ENCODE measurements at regions not wholly inside any gene's neighbourhood (a gene's known extent, or its start where the extent isn't known, plus 50 kb on each side); places are given as distances from the start of the nearest gene placed in this dataset.

DNA sequence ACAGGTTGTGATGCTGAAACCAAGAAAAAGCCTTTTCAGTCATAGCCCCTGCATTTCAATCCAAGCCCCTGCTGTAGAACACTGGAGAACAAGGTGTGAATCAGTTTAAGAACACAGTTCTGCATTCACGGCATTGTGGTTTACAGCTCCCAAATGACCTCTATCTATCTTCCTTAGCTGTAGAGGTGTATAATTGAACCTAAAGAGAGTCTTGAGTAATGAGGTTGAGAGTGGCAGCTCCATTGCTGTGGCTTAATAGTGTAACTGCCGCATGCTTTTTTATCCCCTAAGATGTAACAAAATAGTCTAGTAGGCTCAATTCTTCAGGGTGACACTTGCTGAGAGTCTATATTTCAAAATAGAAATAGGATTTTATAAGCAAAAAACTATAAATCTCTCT, 121.3 kb upstream of the EPHA4 start:
- no peak for DNase-seq (ENCODE audit: low read depth)

DNA sequence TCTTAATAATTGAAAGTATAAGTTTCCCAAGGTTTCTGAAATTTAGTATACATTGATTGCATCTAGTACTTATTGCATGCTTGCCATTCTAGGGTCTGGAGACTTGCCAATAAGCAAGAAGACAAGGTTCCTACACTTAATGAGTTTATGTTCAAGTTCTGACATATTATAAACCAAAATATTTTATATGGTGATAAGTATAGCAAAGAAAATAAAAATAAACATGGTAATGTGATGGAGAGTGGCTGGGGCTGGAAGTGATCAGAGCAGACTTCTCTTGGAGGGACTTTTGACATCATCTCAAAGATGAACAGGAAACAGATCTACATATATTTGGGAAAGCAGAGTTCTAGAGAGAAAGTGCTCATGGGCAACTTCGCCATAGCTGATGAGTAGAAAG, 119.5 kb upstream of the EPHA4 start:
- DNase-seq (ENCODE audit: low read depth), result no peak

DNA sequence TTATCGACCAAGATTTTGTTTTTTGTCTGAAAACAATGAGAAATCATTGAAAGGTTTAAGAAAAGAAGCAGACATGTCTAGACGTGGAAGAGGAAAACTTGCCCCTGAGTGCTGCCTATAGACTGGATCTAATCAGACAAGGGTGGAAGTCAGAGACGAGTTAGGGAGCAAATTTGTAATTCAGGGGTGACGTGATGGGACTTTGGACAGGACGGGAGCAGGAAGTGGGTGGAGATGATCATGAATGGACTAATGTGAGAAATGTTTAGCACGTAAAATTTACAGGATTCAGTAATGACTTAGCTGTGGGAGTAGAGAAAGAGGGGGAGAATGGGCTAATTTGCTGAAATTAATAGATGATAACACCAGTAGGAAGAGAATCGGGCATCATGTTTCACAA, 117.0 kb upstream of the EPHA4 start:
- no peak for DNase-seq (ENCODE audit: low read depth)

DNA sequence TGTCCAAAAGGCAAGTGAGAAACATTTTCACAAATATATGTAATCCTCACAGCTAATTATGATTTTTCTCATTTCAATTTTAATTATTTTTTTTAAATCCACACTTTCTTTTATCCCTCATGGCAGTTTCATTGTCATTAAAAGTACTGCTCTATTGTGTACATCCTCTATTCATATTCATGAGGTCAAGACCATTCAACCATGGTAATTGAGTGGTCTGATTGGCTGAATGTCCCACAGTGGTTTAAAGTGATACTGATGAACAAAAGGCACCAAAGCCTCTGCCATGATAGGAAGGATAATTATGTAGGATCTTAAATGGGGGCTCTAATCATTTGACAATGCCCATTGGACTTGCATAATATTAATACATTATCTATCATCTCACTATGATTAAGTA, 108.4 kb upstream of the EPHA4 start:
- no peak for DNase-seq (ENCODE audit: low read depth)

DNA sequence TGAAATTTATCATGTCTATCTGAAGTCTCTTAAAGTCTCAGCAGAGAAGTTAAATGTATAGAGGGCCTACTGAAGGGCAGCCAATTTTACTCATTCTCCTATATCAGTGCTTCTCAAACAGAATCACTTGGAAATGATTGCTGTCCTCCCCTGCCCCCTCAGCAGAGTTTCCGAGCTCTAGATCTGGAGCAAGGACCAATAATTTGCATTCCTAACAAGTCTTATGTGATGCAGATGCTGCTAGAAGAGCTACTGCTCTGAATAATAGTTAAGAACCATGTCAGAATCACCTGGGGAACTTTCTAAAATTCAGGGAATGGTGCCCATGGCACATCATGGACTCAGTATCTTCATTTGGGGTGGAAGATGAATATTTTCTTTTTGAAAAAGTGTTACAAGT, 105.6 kb upstream of the EPHA4 start:
- DNase-seq (ENCODE audit: low read depth), result no peak

DNA sequence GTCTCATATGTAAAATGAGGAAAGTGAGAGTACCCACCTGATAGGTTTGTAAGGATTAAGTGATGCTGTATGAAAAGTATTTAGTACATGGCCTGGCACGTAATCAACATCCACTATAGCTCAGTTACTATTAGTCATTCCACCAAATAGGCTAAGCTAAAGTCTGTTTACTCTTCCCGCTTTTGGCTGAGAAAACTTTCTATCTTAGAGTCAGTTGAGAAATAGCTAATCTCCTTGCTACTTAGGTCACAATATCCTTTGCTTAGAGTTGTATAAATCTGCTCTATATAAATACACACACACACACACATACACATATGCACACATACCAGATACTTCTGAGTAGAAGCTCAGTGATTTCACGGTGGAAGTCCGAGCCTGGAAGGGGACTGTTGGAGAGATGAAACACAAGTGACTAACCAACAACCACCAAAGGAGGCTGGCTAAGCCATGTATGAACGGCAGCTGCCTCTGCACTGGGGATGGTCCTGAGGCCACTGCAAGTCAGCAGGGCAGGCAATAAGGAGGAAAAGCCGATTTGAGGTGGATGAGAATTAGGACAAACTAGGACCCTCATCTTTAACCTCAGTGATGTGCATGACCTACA, 104.6 kb upstream of the EPHA4 start:
- DNase-seq (ENCODE audit: low read depth), result no peak

DNA sequence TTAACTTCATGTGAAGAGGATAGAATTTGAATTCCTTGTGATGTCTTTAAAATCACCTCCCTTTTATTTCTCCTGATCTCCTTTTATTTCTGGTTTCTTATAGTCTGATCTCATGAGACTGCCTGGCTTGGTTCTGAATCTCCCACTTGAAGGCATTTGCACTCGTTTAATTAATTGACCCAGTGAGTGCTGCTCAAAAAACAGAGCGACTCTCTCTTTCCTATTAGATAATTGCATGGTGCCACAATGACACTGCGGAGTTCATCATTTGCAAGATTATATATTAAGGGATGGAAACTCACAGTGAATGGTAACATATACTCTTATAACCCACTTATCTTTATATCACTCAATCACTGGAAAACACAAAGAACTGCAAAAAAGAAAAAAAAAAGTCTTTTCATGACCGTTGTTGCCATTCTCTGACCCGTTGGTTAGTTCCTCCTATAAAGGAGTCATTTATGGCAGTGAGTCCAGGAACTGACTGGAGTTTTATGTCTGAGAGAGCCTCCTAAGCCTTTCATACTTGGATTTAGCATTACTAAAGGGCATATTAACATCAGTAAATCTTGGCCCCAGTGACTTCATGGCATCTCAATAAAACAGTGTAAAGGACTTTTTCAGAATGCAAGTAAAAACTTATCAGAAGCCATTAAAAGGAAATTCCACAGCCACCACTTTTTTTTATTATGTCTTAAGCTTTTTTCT, 103.3 kb upstream of the EPHA4 start:
- DNase-seq (ENCODE audit: low read depth), result no peak

DNA sequence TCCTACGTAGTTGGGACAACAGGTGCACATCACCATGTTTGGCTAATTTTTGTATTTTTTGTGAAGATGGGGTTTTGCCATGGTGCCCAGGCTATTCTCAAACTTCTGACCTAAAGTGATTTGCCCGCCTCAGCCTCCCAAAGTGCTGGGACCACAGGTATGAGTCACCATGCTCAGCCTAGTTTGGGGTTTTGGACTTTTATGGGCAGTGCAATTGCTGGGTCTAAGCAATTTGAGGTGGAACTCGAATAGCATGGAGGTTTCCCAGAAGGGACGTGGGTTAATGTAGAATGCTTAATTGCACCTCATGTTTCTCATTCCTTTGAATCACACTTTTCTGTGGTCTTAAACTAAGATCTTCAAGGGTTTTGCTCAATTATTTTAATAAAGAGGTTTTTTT, 102.3 kb upstream of the EPHA4 start:
- no peak for DNase-seq (ENCODE audit: low read depth)

DNA sequence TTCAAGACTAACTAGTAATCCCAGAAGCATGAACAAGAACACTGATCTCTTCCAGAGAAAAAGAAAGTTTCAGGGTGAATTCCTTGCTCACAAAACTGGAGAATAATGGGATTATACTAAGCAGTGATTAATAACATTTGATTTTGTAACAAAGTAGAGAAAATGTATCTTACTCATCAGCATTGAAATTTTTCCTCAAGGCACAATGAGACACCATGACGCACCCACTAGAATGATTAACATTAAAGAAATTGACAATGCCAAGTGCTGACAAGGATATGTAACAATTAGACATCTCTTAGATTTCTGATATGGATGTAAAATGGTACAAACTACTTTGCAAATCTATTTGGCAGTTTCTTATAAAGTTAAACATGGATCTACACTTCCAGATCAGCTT, 101.1 kb upstream of the EPHA4 start:
- DNase-seq (ENCODE audit: low read depth), result no peak

DNA sequence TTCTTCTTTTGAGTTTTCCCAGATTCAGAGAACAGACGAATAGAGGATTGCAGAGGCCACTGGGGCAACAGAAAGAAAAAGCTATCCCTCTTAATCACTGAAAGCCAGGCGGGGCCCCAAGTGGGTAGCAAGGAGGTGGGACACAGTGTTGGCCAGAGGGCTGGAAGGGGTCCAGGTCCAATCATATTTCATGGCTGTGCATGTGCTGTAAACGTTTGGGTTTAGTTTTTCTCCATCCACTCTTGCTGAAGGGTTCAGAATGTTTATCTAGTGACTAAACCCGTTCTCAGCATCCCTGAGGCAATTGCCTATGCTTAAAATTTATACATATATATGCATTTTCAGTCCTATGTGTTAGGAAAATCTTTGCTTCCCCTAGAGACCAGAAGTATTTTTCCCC, 99.4 kb upstream of the EPHA4 start:
- peak; percentile 20 for DNase-seq (ENCODE audit: low read depth)

DNA sequence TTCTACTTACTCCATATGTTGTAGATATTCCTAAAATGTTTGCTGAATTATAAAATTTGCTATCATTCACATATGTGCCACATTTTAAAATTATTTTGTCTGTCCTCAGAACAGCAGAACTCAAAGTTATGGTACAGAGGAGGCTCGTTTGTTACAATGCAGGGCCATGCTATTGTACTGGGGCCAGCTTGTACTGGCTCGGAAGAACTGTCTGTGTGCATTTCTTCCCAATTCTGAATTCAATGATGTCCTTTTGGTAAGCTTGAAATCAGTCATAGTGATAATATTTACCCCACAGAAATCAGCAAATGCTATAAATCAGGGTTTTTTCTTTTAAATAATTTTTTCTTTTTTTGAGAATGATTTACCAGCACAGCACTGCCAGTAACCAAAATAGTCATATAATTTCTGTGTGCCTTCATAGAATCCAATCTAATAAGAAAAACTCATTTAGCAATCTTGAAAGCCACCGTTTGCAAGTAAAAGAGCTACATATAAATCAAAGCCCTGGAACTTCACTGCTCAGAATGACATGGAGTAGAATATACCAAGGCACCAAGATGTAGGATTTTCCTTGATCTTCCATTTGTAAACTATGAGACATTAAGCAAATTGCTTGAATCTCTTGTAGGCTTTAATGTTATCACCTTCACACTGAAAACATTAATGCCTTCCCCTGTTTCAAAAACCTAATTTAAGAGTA, 90.7 kb upstream of the EPHA4 start:
- DNase-seq (ENCODE audit: low read depth), result no peak

DNA sequence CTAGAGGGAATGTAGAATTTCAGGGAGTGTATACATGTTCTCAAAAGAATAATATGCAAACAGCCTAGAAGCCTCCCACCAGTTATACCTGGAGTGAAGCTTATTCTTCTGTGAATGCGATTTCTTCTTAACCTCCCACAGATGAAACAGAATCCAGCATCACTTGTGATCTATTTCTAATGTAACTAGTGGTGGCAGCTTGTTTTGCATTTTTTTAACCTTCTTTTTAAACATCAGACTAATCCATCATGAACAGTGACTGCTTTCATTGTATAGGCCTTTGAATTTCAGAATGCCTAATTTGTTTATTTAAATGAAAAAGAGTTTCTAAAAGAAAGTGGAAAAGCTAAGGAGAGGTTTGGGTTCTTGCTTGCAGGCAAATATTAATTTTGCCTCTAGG, 85.7 kb upstream of the EPHA4 start:
- no peak for DNase-seq (ENCODE audit: low read depth)

DNA sequence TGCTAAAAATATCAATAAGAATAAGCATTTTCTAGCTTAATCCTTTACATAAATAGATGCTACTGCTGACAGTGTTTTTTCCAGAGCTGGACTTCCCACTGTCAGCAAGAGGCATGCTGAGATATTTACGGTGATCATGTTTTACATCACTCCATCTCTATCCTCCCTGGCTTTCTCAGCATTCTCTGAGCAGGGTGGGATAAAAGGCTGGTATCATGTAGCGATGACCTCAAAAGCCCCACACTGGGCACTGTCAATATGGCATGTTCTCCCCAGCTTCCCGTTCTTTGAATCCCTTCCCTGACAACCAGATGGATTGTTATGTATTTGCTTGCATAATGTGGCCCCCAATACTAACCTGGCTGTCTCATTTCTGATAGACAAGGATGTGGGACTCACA, 83.2 kb upstream of the EPHA4 start:
- DNase-seq (ENCODE audit: low read depth), result no peak

DNA sequence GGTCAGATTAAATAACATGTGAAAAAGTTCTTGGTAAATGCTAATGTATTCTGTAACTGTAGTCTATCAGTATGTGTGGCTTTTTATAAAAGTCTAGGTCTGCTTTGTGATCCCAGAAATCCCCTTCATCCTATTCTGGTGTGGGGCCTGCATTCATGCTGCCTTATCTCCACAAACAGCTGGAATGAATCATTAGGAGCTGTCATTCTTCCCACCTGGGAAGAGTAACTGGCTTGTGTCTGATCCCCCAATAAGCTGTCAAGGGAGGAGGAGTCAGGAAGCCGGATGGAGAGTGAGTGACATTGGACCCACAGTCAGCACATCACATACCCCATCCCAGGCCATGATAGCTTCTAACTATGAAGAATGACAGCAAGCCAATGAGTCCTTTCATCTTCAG, 81.1 kb upstream of the EPHA4 start:
- DNase-seq (ENCODE audit: low read depth), result no peak

DNA sequence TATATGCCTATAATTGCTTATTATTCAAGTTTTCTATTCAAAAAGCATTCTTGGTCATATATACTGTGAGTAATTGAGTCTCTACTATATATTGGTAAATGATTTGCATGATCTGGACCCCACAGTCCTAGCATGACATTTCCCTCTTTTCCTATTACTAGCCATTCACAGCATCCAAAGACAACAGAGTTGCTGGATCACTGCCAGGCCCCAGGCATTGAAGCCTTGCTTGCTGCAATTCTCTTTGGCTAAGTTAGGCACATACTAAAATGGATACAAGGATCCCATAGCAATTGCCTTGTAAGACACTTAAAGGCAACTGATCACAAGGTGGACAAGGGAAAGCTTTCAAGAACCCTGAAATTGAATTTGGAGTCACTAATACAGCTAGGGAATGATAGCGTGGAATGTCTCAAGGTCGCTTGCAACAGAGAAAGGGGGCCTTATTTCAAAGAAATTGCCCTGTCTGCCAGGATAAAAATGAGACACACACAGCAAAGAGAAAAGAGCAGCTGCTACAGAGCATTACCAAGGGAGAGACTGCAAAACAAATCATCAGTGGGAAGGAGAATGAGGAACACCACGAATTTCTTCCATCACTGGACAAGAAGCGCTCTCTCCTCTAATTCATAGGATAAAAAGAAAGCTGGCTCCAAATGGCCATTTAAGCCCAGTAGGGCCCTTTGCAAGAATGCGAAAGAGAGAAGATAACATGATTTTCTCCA, 77.1 kb upstream of the EPHA4 start:
- DNase-seq (ENCODE audit: low read depth), result no peak

DNA sequence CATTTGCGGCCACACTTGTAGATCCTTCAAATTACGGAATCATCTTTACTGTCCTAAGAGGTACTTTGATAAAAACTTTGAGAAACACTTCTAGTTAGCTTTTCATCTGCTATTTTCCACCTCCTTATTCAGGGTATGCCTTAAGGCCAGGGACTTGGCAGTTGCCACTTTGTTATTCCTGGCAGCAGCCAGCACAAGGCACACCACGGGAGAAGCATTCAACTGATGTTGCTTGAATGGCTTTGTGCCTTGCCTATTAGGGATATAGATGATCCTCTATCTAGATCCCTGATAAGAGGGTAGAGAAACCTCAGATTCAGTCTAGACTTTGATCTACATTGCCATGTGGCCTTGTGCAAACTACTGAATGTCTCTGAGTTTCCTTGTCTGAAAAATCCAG, 70.3 kb upstream of the EPHA4 start:
- no peak for DNase-seq (ENCODE audit: low read depth)

DNA sequence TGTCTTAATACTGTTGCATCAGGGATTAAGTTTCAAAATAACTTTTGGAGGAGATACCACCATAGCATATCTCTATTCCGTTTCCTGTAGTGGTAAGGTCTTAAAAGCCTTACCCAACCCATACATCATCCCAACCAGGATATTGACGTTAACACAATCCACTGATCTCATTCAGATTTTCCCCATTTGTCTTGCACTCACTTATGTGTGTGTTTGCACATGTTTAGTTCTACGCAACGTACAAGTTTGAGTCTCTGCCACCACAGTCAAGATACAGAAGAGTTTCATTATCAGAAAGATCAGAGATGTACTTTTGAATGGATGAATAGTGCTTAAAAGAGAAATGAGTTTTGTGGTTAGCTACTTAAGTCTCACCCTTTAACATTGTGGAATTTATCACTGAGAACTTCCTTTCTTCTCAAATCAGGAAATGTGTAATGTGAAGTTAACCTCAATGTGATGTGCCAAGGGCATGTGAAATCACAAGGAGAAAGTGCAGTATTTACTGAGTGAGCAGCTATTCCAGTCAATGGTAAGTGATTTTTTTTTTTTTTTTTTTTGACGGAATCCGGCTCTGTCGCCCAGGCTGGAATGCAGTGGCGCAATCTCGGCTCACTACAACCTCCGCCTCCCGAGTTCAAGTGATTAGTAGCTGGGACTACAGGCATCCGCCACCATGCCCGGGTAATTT, 69.2 kb upstream of the EPHA4 start:
- DNase-seq (ENCODE audit: low read depth), result no peak

DNA sequence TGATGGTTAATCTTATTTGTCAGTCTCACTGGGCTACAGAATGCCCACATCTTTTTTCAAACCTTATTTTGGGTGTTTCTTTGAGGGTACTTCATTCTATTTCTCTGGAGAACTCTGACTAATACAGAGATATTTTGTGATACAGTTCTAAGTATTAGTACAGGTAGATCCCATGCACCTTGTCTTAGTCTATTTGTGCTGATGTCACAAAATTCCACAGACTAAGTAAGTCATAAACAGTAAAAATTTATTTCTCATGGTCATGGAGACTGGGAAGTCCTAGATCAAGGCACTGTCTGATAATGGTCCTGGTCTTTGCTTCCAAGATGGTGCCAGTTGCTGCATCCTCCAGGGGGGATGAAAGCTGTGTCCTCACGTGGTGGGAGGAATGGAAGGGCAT, 68.6 kb upstream of the EPHA4 start:
- DNase-seq (ENCODE audit: low read depth), result no peak

DNA sequence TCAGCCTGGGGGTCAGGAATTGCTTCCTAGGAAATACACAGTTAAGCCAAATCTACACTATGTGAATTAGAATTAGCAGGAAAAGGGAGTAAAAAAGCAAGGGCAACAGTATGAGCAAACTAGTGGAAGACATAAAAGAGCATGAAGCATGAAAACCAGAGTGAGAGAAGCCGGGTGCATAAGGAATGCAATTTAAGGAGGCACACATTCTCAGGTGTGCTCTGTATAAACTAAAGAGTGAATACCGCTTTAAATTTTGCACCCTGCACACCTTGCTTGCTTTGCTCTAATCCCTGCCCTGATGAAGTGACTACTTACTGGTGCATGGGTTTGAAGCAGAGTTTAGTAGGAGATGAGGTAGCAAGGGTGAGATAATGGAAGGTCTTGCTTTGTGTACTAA, 65.7 kb upstream of the EPHA4 start:
- DNase-seq (ENCODE audit: low read depth), result no peak

DNA sequence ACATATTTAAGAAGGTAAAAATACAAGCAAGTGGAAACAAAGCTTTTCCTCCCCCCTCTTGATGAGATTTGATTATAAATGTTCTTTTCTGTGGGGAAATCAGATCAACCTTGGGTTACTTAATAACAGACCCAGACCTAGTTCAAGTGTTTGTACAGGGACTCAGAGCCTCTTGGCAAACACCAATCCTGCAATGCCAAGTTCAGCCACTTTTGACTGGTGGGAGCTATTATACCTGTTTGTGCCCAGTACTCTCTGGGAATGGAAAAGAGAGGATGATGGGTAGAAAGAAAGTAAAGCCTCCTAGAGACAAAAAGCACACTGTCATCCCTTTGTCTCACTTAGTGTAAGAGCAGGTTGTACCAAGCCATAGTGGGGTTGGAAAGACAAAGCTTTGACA, 63.8 kb upstream of the EPHA4 start:
- DNase-seq (ENCODE audit: low read depth), result no peak

DNA sequence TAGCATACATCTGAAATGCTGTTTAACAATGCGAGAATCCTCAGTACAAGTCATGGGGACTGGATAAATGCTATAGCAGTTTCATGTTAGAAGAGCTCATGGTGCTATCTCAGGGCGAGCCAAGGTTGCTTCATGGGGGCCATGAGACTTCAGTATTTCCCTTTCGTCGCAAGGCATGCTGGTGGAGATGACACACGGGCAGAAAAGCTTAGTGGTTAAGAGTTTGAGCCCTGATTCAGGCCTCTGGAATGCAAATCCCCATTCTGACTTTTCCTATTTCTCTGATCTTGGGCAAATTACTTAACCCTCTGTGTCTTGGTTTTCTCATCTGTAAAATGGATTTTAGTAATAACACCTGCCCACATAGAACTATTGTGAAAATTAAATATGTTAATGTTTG, 57.4 kb upstream of the EPHA4 start:
- peak; percentile 84 for DNase-seq (ENCODE audit: low read depth)

DNA sequence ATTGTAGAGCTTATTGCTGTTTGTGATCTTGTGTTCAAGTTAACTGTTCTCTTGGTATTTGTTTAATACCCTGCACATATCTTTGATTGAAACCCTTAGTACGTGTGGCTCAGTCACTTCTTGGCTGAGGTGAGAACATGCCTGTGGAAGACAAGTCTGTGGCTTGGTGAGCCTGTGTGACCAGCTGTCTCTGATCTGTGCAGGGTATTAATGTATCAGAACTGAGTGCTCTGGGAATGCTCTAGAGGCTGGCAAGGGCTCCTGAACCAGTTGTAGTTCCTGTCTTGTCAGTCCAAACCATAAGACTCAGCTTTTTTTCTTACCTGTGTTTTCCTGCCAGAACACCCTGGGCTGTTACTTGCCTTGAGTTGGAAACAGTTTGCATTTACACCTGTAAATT, 52.4 kb upstream of the EPHA4 start:
- DNase-seq (ENCODE audit: low read depth), result no peak
